HepG2 (cell line): ENCODE measurements at regions not wholly inside any gene's neighbourhood (a gene's known extent, or its start where the extent isn't known, plus 50 kb on each side); places are given as distances from the start of the nearest gene placed in this dataset.

Experiments
- ATAC-seq: fragments of 200-7000 bp; cut with Tn5 transposase; 3 replicates; pipeline ENCODE4 v1.9.1; 2020; ENCODE audit warnings: mild to moderate bottlenecking, moderate library complexity
- BruUV-seq: library from RNA; stranded (reverse); fragments of 400-500 nt; replicated peaks from 2 replicates; lab custom pipeline; 2021; lab: Mats Ljungman, UMichigan
- CTCF ChIA-PET: fragments of 300-600 bp; formaldehyde crosslinking; extraction: SDS; loops from one replicate; lab custom pipeline; 2021; ENCODE audit warnings: low total read pairs, inconsistent platforms, low intra/inter-chr PET ratio; lab: Yijun Ruan, JAX
- POLR2A ChIA-PET: fragments of 350-600 bp; sonication (Branson Sonifier 250); formaldehyde crosslinking; loops from one replicate; lab custom pipeline; 2020; ENCODE audit warnings: antibody characterized with exemption, inconsistent platforms; lab: Yijun Ruan, JAX
- DNase-seq: peaks from one replicate; pipeline ENCODE4 v3.0.0-alpha.2; 2015; ENCODE audit warnings: low spot score
- FAIRE-seq: peaks from 3 replicates; lab custom pipeline; 2011; peaks lifted over from hg19 to GRCh38; lab: Jason Lieb, UNC
- H2AFZ ChIP-seq: one replicate; pipeline ENCODE4 v1.6.1; 2011; ENCODE audit warnings: low read length, inconsistent platforms
- H3K27ac ChIP-seq: fragments of 300-600 bp; 3 replicates; pipeline ENCODE4 v1.8.0; 2011; ENCODE audit warnings: mixed run types, mild to moderate bottlenecking, mixed read lengths, low read length, inconsistent platforms; ENCODE audit not compliant: insufficient read depth; ENCODE audit errors: extremely low read length
- H3K27me3 ChIP-seq, 2 experiments: fragments of 200-600 bp in 1 of 2; 2 replicates in 1 of 2; 3 replicates in 1 of 2; pipeline versions ENCODE4 v1.6.0 to v1.8.0; 2011; ENCODE audit warnings: low read length in 2 of 2, mild to moderate bottlenecking in 2 of 2, moderate library complexity in 2 of 2, inconsistent platforms in 1 of 2; ENCODE audit not compliant: insufficient read depth in 2 of 2, control insufficient read depth in 1 of 2
- H3K36me3 ChIP-seq, 2 experiments: fragments of 200-600 bp in 1 of 2; replicated peaks in 1 of 2; 2 replicates in 1 of 2; 3 replicates in 1 of 2; pipeline versions ENCODE4 v1.5.1 to v1.8.0; 2011; ENCODE audit warnings: low read length in 2 of 2, inconsistent platforms in 1 of 2; ENCODE audit not compliant: insufficient read depth in 2 of 2, control insufficient read depth in 1 of 2
- H3K4me1 ChIP-seq: 2 replicates; pipeline ENCODE4 v1.5.1; 2012; ENCODE audit warnings: low read length, inconsistent platforms; ENCODE audit not compliant: insufficient read depth
- H3K4me2 ChIP-seq: 2 replicates; pipeline ENCODE4 v1.6.0; 2011; ENCODE audit warnings: low read depth, low read length, inconsistent platforms
- H3K4me3 ChIP-seq, 3 experiments: fragments of 200-600 bp in 1 of 3; sonication (generic), shearing (Covaris generic) in 1 of 3; replicated peaks in 1 of 3; 2 replicates each; pipeline ENCODE4 v1.5.1; 2011 to 2016; ENCODE audit warnings: low read length in 3 of 3, inconsistent platforms in 2 of 3, low read depth in 2 of 3, mild to moderate bottlenecking in 2 of 3, control low read depth in 1 of 3, mixed read lengths in 1 of 3; ENCODE audit not compliant: insufficient read depth in 1 of 3
- H3K79me2 ChIP-seq: one replicate; pipeline ENCODE4 v1.6.1; 2011; ENCODE audit warnings: low read length, inconsistent platforms; ENCODE audit not compliant: insufficient read depth
- H3K9ac ChIP-seq: 2 replicates; pipeline ENCODE4 v1.6.0; 2011; ENCODE audit warnings: mild to moderate bottlenecking, low read depth, low read length, inconsistent platforms; ENCODE audit not compliant: insufficient read depth
- H3K9me3 ChIP-seq: 2 replicates; pipeline ENCODE4 v1.5.1; 2012; ENCODE audit warnings: mild to moderate bottlenecking, low read length
- H4K20me1 ChIP-seq: 2 replicates; pipeline ENCODE4 v1.6.0; 2011; ENCODE audit warnings: inconsistent platforms, mild to moderate bottlenecking, low read length, moderate library complexity; ENCODE audit not compliant: insufficient read depth
- AKAP8 ChIP-seq: sonication (generic); formaldehyde crosslinking; IDR thresholded peaks from 2 replicates; pipeline ENCODE4 v1.5.1; 2020; ENCODE audit warnings: mild to moderate bottlenecking, missing genetic modification reagents
- CEBPB ChIP-seq: IDR thresholded peaks from 2 replicates; pipeline ENCODE4 v1.6.1; 2011; ENCODE audit warnings: low read depth, low read length, improper control_type of control experiment, borderline replicate concordance
- GABPA ChIP-seq, 2 experiments: IDR thresholded peaks; 2 replicates each; pipeline ENCODE4 v1.6.1; 2011 to 2016; ENCODE audit warnings: low read depth in 2 of 2, low read length in 1 of 2, missing biosample characterization in 1 of 2, missing genetic modification characterization in 1 of 2
- HDAC6 ChIP-seq: fragments of 200-600 bp; sonication (generic); IDR thresholded peaks from 2 replicates; pipeline ENCODE4 v1.7.0; 2017; ENCODE audit warnings: mild to moderate bottlenecking, antibody characterized with exemption, low read length, low read depth
- JDP2 ChIP-seq: sonication (generic); formaldehyde crosslinking; IDR thresholded peaks from 2 replicates; pipeline ENCODE4 v1.8.1; 2022; ENCODE audit warnings: missing genetic modification reagents, borderline replicate concordance
- KLF15 ChIP-seq: sonication (generic); formaldehyde crosslinking; IDR thresholded peaks from 2 replicates; pipeline ENCODE4 v1.8.1; 2023; ENCODE audit warnings: borderline replicate concordance, mild to moderate bottlenecking, inconsistent platforms, missing genetic modification reagents, mixed read lengths
- PCBP2 ChIP-seq: fragments of 200-400 bp; formaldehyde crosslinking; optimal IDR thresholded peaks from 2 replicates; pipeline ENCODE3; 2018; ENCODE audit warnings: low read length, low read depth; ENCODE audit not compliant: poor library complexity, severe bottlenecking
- PHF21A ChIP-seq: sonication (generic); formaldehyde crosslinking; IDR thresholded peaks from 2 replicates; pipeline ENCODE4 v1.5.0; 2020; ENCODE audit warnings: mild to moderate bottlenecking, missing genetic modification reagents
- RARA ChIP-seq: IDR thresholded peaks from 2 replicates; pipeline ENCODE4 v1.6.1; 2016; ENCODE audit warnings: missing genetic modification reagents, missing compliant biosample characterization
- SOX13 ChIP-seq, 3 experiments: fragments of 450-650 bp in 1 of 3; sonication (generic) in 1 of 3; formaldehyde crosslinking in 1 of 3; IDR thresholded peaks in 2 of 3; conservative IDR thresholded peaks in 1 of 3; 2 replicates each; pipeline versions ENCODE4 v1.5.0 to v1.6.1; 2016 to 2020; ENCODE audit warnings: antibody characterized with exemption in 1 of 3, mild to moderate bottlenecking in 1 of 3, missing compliant biosample characterization in 1 of 3, missing genetic modification reagents in 1 of 3, moderate library complexity in 1 of 3
- SRSF1 ChIP-seq: fragments of 200-400 bp; formaldehyde crosslinking; optimal IDR thresholded peaks from 2 replicates; pipeline ENCODE3; 2017; ENCODE audit warnings: mild to moderate bottlenecking, low read depth, low read length, moderate library complexity
- YEATS2 ChIP-seq: sonication (generic); formaldehyde crosslinking; IDR thresholded peaks from 2 replicates; pipeline ENCODE4 v1.4.0; 2020; ENCODE audit warnings: missing genetic modification reagents, borderline replicate concordance
- YY1 ChIP-seq: IDR thresholded peaks from 2 replicates; pipeline ENCODE4 v1.6.1; 2011; ENCODE audit warnings: low read length, low read depth, moderate library complexity, mild to moderate bottlenecking; ENCODE audit not compliant: insufficient read depth, insufficient replicate concordance
- ZNF30 ChIP-seq: sonication (generic); formaldehyde crosslinking; IDR thresholded peaks from 2 replicates; pipeline ENCODE4 v1.5.0; 2020; ENCODE audit warnings: mild to moderate bottlenecking, missing genetic modification reagents
- ZNF562 ChIP-seq: sonication (generic); formaldehyde crosslinking; IDR thresholded peaks from 2 replicates; pipeline ENCODE4 v1.8.0; 2022; ENCODE audit warnings: missing genetic modification reagents, borderline replicate concordance
- ZNF614 ChIP-seq: IDR thresholded peaks from 2 replicates; pipeline ENCODE4 v1.6.1; 2018; ENCODE audit warnings: missing biosample characterization, missing genetic modification reagents, inconsistent platforms, borderline replicate concordance
- WGBS: methylation state at CpG from one replicate; pipeline ENCODE4 v1.1.6; 2017; ENCODE audit warnings: low lambda C conversion rate; 5-methylcytosine and 5-hydroxymethylcytosine counted together
- in situ Hi-C: cut with HindIII; loops from 2 replicates; pipeline ENCODE4 v1.10.0; 2017; ENCODE audit warnings: low pct_unique_long_range_greater_than_20kb; ENCODE audit not compliant: extremely low pct_ligation_motif_present
- intact Hi-C: fragments of 100-400 bp; cut with micrococcal nuclease; formaldehyde crosslinking; loops from one replicate; pipeline ENCODE4 v1.10.0; 2022; ENCODE audit not compliant: unreplicated experiment
- TF ChIP-seq, protein P1 (sequence below): sonication (generic); formaldehyde crosslinking; IDR thresholded peaks from 2 replicates; pipeline ENCODE4 v1.5.1; 2020; ENCODE audit warnings: mild to moderate bottlenecking, missing genetic modification reagents, borderline replicate concordance

GRCh38 chr13:29959086-29959485 is 108.7 kb upstream of the UBL3 start:
- ChIA-PET POLR2A (no interaction called here), CTCF (no interaction called here)
- Histone ChIP-seq H3K4me2 (no peak overlapping the region), H3K9ac (no peak overlapping the region), H3K27me3 (peaks cover 0 to 24% of the 10 kb centered on the region in 2 experiments; a peak in 3 of 5 replicates), H3K9me3 (no peaks in the 10 kb centered on the region), H3K79me2 (no peaks in the 10 kb centered on the region), H4K20me1 (no peaks in the 10 kb centered on the region), H3K4me3 (no peak overlapping the region), H2AFZ (no peak overlapping the region), H3K27ac (no peak overlapping the region), H3K4me1 (peaks cover 11% of the 10 kb centered on the region), H3K36me3 (no peaks in the 10 kb centered on the region)
- TF ChIP-seq AKAP8, result no peak
- no peak for TF ChIP-seq KLF15 (CRISPR knock-in tag)
- no peak for TF ChIP-seq YY1
- TF ChIP-seq, protein P1, sequence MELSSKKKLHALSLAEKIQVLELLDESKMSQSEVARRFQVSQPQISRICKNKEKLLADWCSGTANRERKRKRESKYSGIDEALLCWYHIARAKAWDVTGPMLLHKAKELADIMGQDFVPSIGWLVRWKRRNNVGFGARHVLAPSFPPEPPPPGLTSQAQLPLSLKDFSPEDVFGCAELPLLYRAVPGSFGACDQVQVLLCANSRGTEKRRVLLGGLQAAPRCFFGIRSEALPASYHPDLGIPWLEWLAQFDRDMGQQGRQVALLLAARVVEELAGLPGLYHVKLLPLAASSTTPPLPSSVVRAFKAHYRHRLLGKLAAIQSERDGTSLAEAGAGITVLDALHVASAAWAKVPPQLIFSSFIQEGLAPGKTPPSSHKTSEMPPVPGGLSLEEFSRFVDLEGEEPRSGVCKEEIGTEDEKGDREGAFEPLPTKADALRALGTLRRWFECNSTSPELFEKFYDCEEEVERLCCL (CRISPR knock-in tag), result no peak
- no peak for TF ChIP-seq HDAC6
- TF ChIP-seq SRSF1, result no peak
- TF ChIP-seq SOX13 (IDR thresholded peaks at IDR 0.05), result no peak
- no peak for TF ChIP-seq SOX13 (CRISPR knock-in tag; conservative IDR thresholded peaks at IDR 0.05 in 1 of 2, IDR thresholded peaks at IDR 0.05 in 1 of 2)
- TF ChIP-seq GABPA (IDR thresholded peaks at IDR 0.05; ENCODE audit: low read depth, low read length), result no peak
- TF ChIP-seq GABPA (CRISPR knock-in tag; IDR thresholded peaks at IDR 0.05; ENCODE audit: low read depth), result no peak
- TF ChIP-seq YEATS2, result no peak
- no peak for TF ChIP-seq RARA (CRISPR knock-in tag)
- TF ChIP-seq ZNF30, result no peak
- no peak for TF ChIP-seq ZNF614 (CRISPR knock-in tag)
- TF ChIP-seq JDP2 (CRISPR knock-in tag), result no peak
- TF ChIP-seq ZNF562 (CRISPR knock-in tag), result no peak
- TF ChIP-seq CEBPB, result no peak
- no peak for TF ChIP-seq PCBP2
- TF ChIP-seq PHF21A (CRISPR knock-in tag), result no peak
- no peak for DNase-seq
- in situ Hi-C loops (no loop called here), intact Hi-C loops (no loop called here)
- no peak for ATAC-seq
- no CpG with 5 or more reads among the region's 1 CpG for WGBS
- FAIRE-seq, result no peak
- no TSS peak for BruUV-seq
